ENCODE measurements at regions not wholly inside any gene's neighbourhood (a gene's known extent, or its start where the extent isn't known, plus 50 kb on each side); places are given as distances from the start of the nearest gene placed in this dataset.

DNA sequence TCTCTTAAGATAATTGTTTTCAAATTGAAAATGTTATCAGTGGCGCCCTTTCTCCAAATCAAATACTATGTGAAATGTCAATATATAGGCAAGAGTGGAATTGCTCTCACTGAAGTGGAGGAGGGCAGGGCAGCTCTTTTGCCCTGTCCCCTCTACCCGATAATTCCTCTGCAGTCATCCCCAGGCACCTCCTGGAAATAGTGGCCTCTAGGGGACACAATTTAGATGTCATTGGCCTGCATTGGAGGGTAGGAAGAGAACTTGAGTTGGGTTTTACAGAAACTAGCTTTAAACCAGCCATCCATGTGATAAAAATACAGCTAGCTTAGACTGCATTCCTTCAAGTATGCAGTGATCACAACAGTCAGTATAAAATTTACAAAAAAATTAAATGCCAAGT, 288.9 kb downstream of the EDEM1 start:
- no peak overlapping the region for H3K4me3 Mint-ChIP-seq
- H3K9me3 Mint-ChIP-seq: peaks cover 5% of the 10 kb centered on the region
- H3K4me1 Mint-ChIP-seq: no peaks in the 10 kb centered on the region
- TF ChIP-seq, protein P1, sequence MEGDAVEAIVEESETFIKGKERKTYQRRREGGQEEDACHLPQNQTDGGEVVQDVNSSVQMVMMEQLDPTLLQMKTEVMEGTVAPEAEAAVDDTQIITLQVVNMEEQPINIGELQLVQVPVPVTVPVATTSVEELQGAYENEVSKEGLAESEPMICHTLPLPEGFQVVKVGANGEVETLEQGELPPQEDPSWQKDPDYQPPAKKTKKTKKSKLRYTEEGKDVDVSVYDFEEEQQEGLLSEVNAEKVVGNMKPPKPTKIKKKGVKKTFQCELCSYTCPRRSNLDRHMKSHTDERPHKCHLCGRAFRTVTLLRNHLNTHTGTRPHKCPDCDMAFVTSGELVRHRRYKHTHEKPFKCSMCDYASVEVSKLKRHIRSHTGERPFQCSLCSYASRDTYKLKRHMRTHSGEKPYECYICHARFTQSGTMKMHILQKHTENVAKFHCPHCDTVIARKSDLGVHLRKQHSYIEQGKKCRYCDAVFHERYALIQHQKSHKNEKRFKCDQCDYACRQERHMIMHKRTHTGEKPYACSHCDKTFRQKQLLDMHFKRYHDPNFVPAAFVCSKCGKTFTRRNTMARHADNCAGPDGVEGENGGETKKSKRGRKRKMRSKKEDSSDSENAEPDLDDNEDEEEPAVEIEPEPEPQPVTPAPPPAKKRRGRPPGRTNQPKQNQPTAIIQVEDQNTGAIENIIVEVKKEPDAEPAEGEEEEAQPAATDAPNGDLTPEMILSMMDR (IDR thresholded peaks at IDR 0.05; ENCODE audit: unreplicated experiment): no peak
- H3K36me3 Mint-ChIP-seq: no peaks in the 10 kb centered on the region
- DNase-seq (ENCODE audit: low spot score in 2 of 2, unreplicated experiment in 2 of 2): no peak
- peaks cover 22% of the 10 kb centered on the region for H3K27me3 Mint-ChIP-seq (ENCODE audit: low read depth)
- H3K27ac Mint-ChIP-seq: no peak overlapping the region

DNA sequence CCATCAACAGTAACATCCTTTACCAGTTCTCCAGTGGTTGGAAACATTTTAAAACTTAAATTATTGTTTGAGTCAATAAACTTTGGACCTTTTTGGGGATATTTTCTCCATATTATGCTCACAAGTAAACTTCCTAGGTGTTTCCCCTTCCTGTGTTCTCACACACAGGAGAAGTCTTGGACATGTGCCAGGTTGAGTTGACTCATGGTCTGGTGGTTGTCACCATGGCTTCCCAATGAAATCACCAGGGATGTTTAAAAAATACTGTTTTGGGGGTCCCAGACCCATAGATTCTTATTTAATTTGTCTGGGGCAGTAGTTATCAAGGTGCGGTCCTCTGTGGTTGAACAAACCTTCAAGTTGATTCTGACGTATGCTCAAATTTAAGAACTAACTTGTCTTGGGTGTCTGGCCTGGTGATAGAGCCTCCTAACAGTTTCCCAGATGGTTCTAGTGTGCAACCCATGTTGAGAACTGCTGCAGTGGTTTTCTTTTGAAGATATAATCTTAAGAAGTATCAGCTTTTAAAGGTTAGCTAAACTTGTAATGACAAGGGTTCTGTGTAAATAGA, 291.8 kb downstream of the EDEM1 start:
- H3K4me3 Mint-ChIP-seq: no peak overlapping the region
- no peak for DNase-seq (ENCODE audit: low spot score in 2 of 2, unreplicated experiment in 2 of 2)
- TF ChIP-seq, protein P1 (IDR thresholded peaks at IDR 0.05; ENCODE audit: unreplicated experiment): no peak
- H3K9me3 Mint-ChIP-seq: peaks cover 5% of the 10 kb centered on the region
- H3K36me3 Mint-ChIP-seq: no peaks in the 10 kb centered on the region
- H3K27me3 Mint-ChIP-seq (ENCODE audit: low read depth): peaks cover 6% of the 10 kb centered on the region
- H3K27ac Mint-ChIP-seq: no peak overlapping the region
- no peaks in the 10 kb centered on the region for H3K4me1 Mint-ChIP-seq

DNA sequence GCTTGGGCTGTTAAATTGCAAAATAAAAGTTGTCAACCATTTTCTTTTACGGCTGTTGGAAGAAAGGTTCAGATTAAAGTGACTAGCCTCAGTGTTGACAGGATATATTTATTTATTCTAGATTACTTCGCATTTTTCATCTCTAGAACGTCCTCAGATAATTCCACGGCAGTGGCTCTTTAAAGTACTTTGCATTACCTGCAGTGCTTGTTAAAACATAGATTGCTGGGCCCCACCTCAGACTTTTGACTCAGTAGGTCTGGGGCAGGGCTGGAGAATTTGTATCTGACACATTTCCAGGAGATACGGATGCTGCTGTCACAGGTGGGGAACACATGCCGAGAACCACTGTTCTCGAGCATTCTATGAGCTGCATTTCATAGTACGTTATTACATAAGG, 292.7 kb downstream of the EDEM1 start:
- peaks cover under 1% of the 10 kb centered on the region for H3K9me3 Mint-ChIP-seq

DNA sequence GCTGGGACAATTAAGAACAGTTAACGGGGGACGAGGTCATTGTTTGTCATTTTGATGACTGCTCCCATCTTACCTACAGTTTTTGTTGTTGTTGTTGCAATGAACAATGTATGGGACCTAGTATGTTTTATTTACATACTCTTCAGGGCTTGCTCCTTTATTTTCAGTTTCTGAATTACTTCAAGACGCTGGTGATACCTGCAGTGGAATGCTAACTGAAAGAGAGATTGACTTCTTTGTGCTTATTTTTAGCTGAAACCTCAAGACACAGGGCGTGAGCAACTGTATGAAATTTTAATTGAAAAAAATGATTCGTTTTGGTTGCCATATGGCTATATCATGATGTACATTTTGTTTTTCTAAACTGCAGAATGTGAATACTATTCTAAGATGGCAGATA, 297.9 kb downstream of the EDEM1 start:
- no peaks in the 10 kb centered on the region for H3K9me3 Mint-ChIP-seq
- H3K4me3 Mint-ChIP-seq: no peak overlapping the region
- H3K4me1 Mint-ChIP-seq: no peaks in the 10 kb centered on the region
- no peaks in the 10 kb centered on the region for H3K36me3 Mint-ChIP-seq
- DNase-seq (ENCODE audit: low spot score in 2 of 2, unreplicated experiment in 2 of 2): no peak
- TF ChIP-seq, protein P1 (IDR thresholded peaks at IDR 0.05; ENCODE audit: unreplicated experiment): no peak
- H3K27ac Mint-ChIP-seq: no peak overlapping the region
- peaks cover 11% of the 10 kb centered on the region for H3K27me3 Mint-ChIP-seq (ENCODE audit: low read depth)

More for the DNA sequence above, 292.7 kb downstream of the EDEM1 start:
- H3K4me3 Mint-ChIP-seq: no peak overlapping the region
- TF ChIP-seq, protein P1 (IDR thresholded peaks at IDR 0.05; ENCODE audit: unreplicated experiment): no peak
- H3K27me3 Mint-ChIP-seq (ENCODE audit: low read depth): no peaks in the 10 kb centered on the region
- DNase-seq (ENCODE audit: low spot score in 2 of 2, unreplicated experiment in 2 of 2): no peak
- no peak overlapping the region for H3K27ac Mint-ChIP-seq
- no peaks in the 10 kb centered on the region for H3K4me1 Mint-ChIP-seq
- H3K36me3 Mint-ChIP-seq: no peaks in the 10 kb centered on the region

DNA sequence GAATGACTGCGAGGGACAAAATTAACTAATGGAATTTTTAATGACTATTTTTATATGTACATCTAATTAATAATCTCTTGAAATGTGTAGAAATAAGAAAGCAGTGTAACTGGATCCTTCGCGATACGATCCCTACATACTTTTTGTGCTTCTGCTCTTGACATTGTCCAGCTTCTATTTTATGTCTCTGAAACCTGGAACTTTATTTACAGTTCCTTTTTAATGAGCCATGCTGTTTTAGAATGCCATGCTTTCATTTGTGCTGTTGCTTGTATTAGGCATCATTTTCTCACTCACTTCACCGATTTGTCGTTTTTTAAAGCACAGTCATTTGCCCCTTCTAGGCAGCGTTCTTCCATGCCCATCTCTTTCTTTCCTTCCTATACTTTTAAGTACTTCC, 301.3 kb downstream of the EDEM1 start:
- Mint-ChIP-seq H3K9me3 (no peaks in the 10 kb centered on the region), H3K4me3 (no peak overlapping the region), H3K27me3 (ENCODE audit: low read depth) (peaks cover 14% of the 10 kb centered on the region), H3K36me3 (no peaks in the 10 kb centered on the region), H3K4me1 (no peaks in the 10 kb centered on the region), H3K27ac (no peak overlapping the region)
- TF ChIP-seq, protein P1 (IDR thresholded peaks at IDR 0.05; ENCODE audit: unreplicated experiment): no peak
- no peak for DNase-seq (ENCODE audit: low spot score in 2 of 2, unreplicated experiment in 2 of 2)

DNA sequence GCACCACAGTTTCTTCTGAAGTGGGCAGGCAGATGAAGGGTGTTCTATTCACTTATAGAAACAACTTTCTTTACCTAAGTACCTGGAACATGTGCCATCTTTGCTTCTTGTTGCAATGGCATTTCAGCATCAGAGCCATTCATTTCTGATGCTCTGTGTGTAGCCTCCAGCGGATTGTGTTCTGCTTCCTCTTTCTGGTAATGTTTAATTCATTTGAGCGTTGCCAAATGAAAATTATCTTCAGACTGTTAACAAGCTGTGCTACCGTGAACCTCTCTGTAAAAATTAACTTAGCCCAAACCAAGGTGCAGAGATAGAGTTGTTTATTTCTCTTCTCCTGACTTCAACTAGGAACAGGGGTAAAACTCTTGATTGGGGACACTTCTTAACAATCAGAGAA, 302.0 kb downstream of the EDEM1 start:
- TF ChIP-seq, protein P1 (IDR thresholded peaks at IDR 0.05; ENCODE audit: unreplicated experiment): no peak
- Mint-ChIP-seq H3K4me3 (no peak overlapping the region), H3K27me3 (ENCODE audit: low read depth) (peaks cover 14% of the 10 kb centered on the region), H3K27ac (no peak overlapping the region), H3K4me1 (no peaks in the 10 kb centered on the region), H3K36me3 (no peaks in the 10 kb centered on the region), H3K9me3 (no peaks in the 10 kb centered on the region)
- no peak for DNase-seq (ENCODE audit: low spot score in 2 of 2, unreplicated experiment in 2 of 2)

All from mesothelial cell of epicardium (in vitro differentiated cells).